NT2/D1 (cell line): ENCODE measurements at regions not wholly inside any gene's neighbourhood (a gene's known extent, or its start where the extent isn't known, plus 50 kb on each side); places are given as distances from the start of the nearest gene placed in this dataset.

Source experiments
- SUZ12 ChIP-seq: IDR thresholded peaks from 2 replicates; pipeline ENCODE4 v1.6.1; 2011; ENCODE audit not compliant: insufficient read length, insufficient read depth; ENCODE audit errors: extremely low read depth
- YY1 ChIP-seq: IDR thresholded peaks from 2 replicates; pipeline ENCODE4 v1.6.1; 2011; ENCODE audit not compliant: insufficient read length, insufficient read depth

DNA sequence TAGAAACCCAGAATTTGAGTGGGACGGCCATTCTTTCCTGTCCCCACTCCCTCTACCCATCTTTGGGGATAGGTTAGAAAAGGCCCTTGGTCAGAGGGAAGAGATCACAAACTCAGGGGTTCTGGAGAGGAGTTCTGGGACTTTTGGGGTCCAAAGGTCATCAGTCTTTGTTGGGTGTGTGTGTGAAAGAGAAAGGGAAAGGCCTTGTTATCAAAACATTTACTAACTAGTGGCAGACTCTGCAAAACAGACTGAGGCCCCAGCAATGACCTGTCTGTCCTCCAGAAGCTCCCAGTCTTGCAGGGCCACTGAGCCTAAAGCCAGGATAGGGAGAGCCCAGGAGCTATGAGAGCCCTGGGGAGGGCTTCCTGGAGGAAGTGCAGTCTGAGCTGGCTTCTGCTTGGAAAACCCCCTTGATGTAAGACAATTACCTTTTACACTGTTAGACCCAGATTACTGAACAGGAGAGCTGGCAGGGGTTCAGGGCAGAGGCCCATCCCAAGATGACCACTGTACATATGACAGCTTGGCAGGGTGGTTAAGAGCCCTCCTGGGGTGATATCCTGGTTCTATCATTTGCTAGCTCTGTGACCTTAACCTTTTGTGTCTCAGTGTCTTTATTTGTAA, 429.1 kb upstream of the CCDC196 start:
- no peak for TF ChIP-seq YY1
- TF ChIP-seq SUZ12: no peak
